ENCODE measurements at regions not wholly inside any gene's neighbourhood (a gene's known extent, or its start where the extent isn't known, plus 50 kb on each side); places are given as distances from the start of the nearest gene placed in this dataset.

DNA sequence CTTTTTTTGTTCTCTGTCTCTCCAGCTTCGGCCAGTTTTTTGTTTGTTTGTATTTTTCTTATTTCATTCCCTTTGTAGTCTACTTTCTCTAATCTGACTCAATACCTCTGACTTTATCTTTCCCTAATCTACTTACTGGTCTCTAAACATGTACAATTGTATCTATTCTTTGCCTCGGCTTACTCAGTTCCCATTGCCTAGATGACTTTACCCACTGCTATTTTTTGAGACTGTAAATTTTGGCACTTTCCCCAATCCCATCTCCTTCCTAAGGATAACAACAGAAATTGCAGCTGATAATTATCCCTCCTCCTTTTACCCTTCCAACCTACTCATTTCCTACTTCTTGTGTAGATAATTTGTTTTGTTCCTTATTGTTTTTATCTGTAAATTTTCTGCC lies 511.1 kb downstream of the RPL10L start:
- TF ChIP-seq, protein P1, sequence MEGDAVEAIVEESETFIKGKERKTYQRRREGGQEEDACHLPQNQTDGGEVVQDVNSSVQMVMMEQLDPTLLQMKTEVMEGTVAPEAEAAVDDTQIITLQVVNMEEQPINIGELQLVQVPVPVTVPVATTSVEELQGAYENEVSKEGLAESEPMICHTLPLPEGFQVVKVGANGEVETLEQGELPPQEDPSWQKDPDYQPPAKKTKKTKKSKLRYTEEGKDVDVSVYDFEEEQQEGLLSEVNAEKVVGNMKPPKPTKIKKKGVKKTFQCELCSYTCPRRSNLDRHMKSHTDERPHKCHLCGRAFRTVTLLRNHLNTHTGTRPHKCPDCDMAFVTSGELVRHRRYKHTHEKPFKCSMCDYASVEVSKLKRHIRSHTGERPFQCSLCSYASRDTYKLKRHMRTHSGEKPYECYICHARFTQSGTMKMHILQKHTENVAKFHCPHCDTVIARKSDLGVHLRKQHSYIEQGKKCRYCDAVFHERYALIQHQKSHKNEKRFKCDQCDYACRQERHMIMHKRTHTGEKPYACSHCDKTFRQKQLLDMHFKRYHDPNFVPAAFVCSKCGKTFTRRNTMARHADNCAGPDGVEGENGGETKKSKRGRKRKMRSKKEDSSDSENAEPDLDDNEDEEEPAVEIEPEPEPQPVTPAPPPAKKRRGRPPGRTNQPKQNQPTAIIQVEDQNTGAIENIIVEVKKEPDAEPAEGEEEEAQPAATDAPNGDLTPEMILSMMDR (conservative IDR thresholded peaks at IDR 0.05; ENCODE audit: low read depth, low read length), result no peak
- no peak for TF ChIP-seq USF2 (IDR thresholded peaks at IDR 0.05; ENCODE audit: low read depth, low read length)
- no peak for TF ChIP-seq POLR2A (IDR thresholded peaks at IDR 0.05; ENCODE audit: low read depth, low read length)
- no peak for TF ChIP-seq BHLHE40 (IDR thresholded peaks at IDR 0.05; ENCODE audit: low read depth, low read length)
- TF ChIP-seq ELK1 (IDR thresholded peaks at IDR 0.05; ENCODE audit: borderline replicate concordance, low read depth, low read length), result no peak
- no peak for TF ChIP-seq FOS (IDR thresholded peaks at IDR 0.05; ENCODE audit: low read depth, low read length)
- TF ChIP-seq SMC3 (IDR thresholded peaks at IDR 0.05; ENCODE audit: low read depth, low read length), result no peak
- TF ChIP-seq MAFK (IDR thresholded peaks at IDR 0.05; ENCODE audit: low read depth, low read length), result no peak
- no peak for TF ChIP-seq CHD1 (IDR thresholded peaks at IDR 0.05; ENCODE audit: low read depth, low read length)
